B cell (primary cell): ENCODE measurements at regions not wholly inside any gene's neighbourhood (a gene's known extent, or its start where the extent isn't known, plus 50 kb on each side); places are given as distances from the start of the nearest gene placed in this dataset.

Experiments used
- ATAC-seq: fragments of 200-7000 bp; cut with Tn5 transposase; one replicate; pipeline ENCODE4 v1.10.0; 2021; ENCODE audit warnings: low read depth, mild to moderate bottlenecking, moderate number of reproducible peaks, moderate library complexity
- CTCF ChIA-PET: fragments of 350-600 bp; sonication (Branson Sonifier 250); formaldehyde crosslinking; loops from one replicate; lab custom pipeline; 2021; ENCODE audit warnings: antibody characterized with exemption, inconsistent platforms; lab: Charles Lee
- POLR2A ChIA-PET: fragments of 350-600 bp; sonication (Branson Sonifier 250); formaldehyde crosslinking; loops from one replicate; lab custom pipeline; 2021; ENCODE audit warnings: antibody characterized with exemption; lab: Charles Lee
- DNase-seq: peaks from one replicate; pipeline ENCODE4 v3.0.0; 2013
- H2AFZ ChIP-seq: 2 replicates; pipeline ENCODE4 v1.6.1; 2012; ENCODE audit warnings: mild to moderate bottlenecking, low read depth, low read length; ENCODE audit not compliant: insufficient read depth, poor library complexity, severe bottlenecking
- H3K27ac ChIP-seq, 2 donors: 1 replicate in 1 of 2; 2 replicates in 1 of 2; pipeline ENCODE4 v1.5.1; 2012 to 2013; ENCODE audit warnings: low read length in 2 of 2, mild to moderate bottlenecking in 2 of 2, moderate library complexity in 1 of 2
- H3K27me3 ChIP-seq, 4 experiments: fragments of 200-600 bp in 1 of 4; sonication (generic) in 1 of 4; replicated peaks in 1 of 4; 1 replicate in 2 of 4; 2 replicates in 2 of 4; pipeline versions ENCODE4 v1.6.1 to v1.7.0; 2013 to 2016; ENCODE audit warnings: low read length in 3 of 4, mild to moderate bottlenecking in 2 of 4, mixed read lengths in 1 of 4, moderate library complexity in 1 of 4; ENCODE audit not compliant: insufficient read depth in 4 of 4, control insufficient read depth in 3 of 4; ENCODE audit errors: control extremely low read depth in 1 of 4
- H3K36me3 ChIP-seq, 2 experiments: replicated peaks in 1 of 2; 1 replicate in 1 of 2; 2 replicates in 1 of 2; pipeline versions ENCODE4 v1.6.1 to v1.7.1; 2013; ENCODE audit warnings: low read length in 1 of 2; ENCODE audit not compliant: insufficient read depth in 2 of 2, control insufficient read depth in 1 of 2; ENCODE audit errors: control extremely low read depth in 1 of 2, extremely low read depth in 1 of 2
- H3K4me1 ChIP-seq, 2 donors: fragments of 200-600 bp in 1 of 2; sonication (generic) in 1 of 2; 1 replicate in 1 of 2; 2 replicates in 1 of 2; pipeline versions ENCODE4 v1.5.1 to v1.6.1; 2013 to 2017; ENCODE audit warnings: low read length in 2 of 2; ENCODE audit not compliant: control insufficient read depth in 2 of 2, insufficient read depth in 2 of 2
- H3K4me2 ChIP-seq: replicated peaks from 2 replicates; pipeline ENCODE3; 2012; ENCODE audit warnings: mild to moderate bottlenecking, low read depth, low read length; ENCODE audit not compliant: poor library complexity, severe bottlenecking
- H3K4me3 ChIP-seq, 5 experiments: fragments of 200-600 bp in 1 of 5; sonication (generic) in 1 of 5; 1 replicate in 3 of 5; 2 replicates in 2 of 5; pipeline versions ENCODE4 v1.5.1 to v1.7.0; 2011 to 2016; ENCODE audit warnings: low read length in 4 of 5, mild to moderate bottlenecking in 4 of 5, low read depth in 2 of 5, control low read depth in 1 of 5, moderate library complexity in 1 of 5; ENCODE audit not compliant: insufficient read depth in 1 of 5; ENCODE audit errors: control extremely low read depth in 1 of 5, extremely low read depth in 1 of 5
- H3K79me2 ChIP-seq: fragments of 200-600 bp; sonication (generic); one replicate; pipeline ENCODE4 v1.6.0; 2016; ENCODE audit warnings: low read length; ENCODE audit not compliant: control insufficient read depth, insufficient read depth
- H3K9ac ChIP-seq: fragments of 200-600 bp; sonication (generic); 2 replicates; pipeline ENCODE4 v1.6.1; 2017; ENCODE audit warnings: mild to moderate bottlenecking, low read length, moderate library complexity
- H3K9me3 ChIP-seq, 3 donors: one replicate each; pipeline versions ENCODE4 v1.6.1 to v1.7.1; 2013; ENCODE audit warnings: low read length in 2 of 3; ENCODE audit not compliant: control insufficient read depth in 2 of 3, insufficient read depth in 1 of 3; ENCODE audit errors: control extremely low read depth in 1 of 3
- H4K20me1 ChIP-seq: 2 replicates; pipeline ENCODE4 v1.6.0; 2012; ENCODE audit warnings: mild to moderate bottlenecking, low read length; ENCODE audit not compliant: insufficient read depth, control insufficient read depth, poor library complexity, severe bottlenecking
- H3K27ac Mint-ChIP-seq: one replicate; pipeline ENCODE4 v1.8.0; 2021; ENCODE audit warnings: mixed read lengths
- H3K27me3 Mint-ChIP-seq: one replicate; pipeline ENCODE4 v1.8.0; 2021; ENCODE audit warnings: mixed read lengths
- H3K4me1 Mint-ChIP-seq: one replicate; pipeline ENCODE4 v1.8.0; 2021; ENCODE audit warnings: mixed read lengths
- H3K4me3 Mint-ChIP-seq: one replicate; pipeline ENCODE4 v1.8.0; 2021; ENCODE audit warnings: mixed read lengths
- H3K9me3 Mint-ChIP-seq: one replicate; pipeline ENCODE4 v1.8.0; 2022; ENCODE audit warnings: mixed read lengths; ENCODE audit not compliant: insufficient read depth
- CTCF ChIP-seq: fragments of 200-600 bp; IDR thresholded peaks from one replicate; pipeline ENCODE4 v1.8.0; 2022; ENCODE audit warnings: antibody characterized with exemption, mild to moderate bottlenecking
- EZH2 ChIP-seq: IDR thresholded peaks from 2 replicates; pipeline ENCODE4 v1.6.1; 2012; ENCODE audit warnings: borderline replicate concordance, low read depth, mild to moderate bottlenecking, moderate library complexity, low read length; ENCODE audit not compliant: insufficient read depth, poor library complexity, severe bottlenecking
- WGBS: methylation state at CpG from one replicate; pipeline ENCODE4 v1.1.5; 2013; ENCODE audit warnings: missing lambda C conversion rate; ENCODE audit not compliant: insufficient coverage; 5-methylcytosine and 5-hydroxymethylcytosine counted together
- intact Hi-C: fragments of 100-400 bp; cut with micrococcal nuclease; formaldehyde crosslinking; loops from one replicate; pipeline ENCODE4 v1.10.0; 2022

- H3K4me3 Mint-ChIP-seq, result no peak overlapping the region
These were observed 627.0 kb upstream of the FBXO33 start for GRCh38 chr14:40058901-40059897.

More at GRCh38 chr14:40058901-40059897, 627.0 kb upstream of the FBXO33 start:
- TF ChIP-seq EZH2, result no peak
- no peak for TF ChIP-seq CTCF
- Histone ChIP-seq H3K4me3 (no peak overlapping the region), H3K4me2 (no peak overlapping the region), H3K9me3 (peaks cover 0 to 2% (median 0%) of the 10 kb centered on the region in 3 donors), H3K27ac (no peak overlapping the region), H4K20me1 (no peaks in the 10 kb centered on the region), H3K36me3 (no peaks in the 10 kb centered on the region), H3K4me1 (no peaks in the 10 kb centered on the region), H2AFZ (no peak overlapping the region), H3K79me2 (no peaks in the 10 kb centered on the region), H3K27me3 (no peaks in the 10 kb centered on the region), H3K9ac (no peak overlapping the region)
- ChIA-PET CTCF (no interaction called here), POLR2A (no interaction called here)
- Mint-ChIP-seq H3K27me3 (no peaks in the 10 kb centered on the region), H3K27ac (no peak overlapping the region), H3K9me3 (peaks cover 8% of the 10 kb centered on the region), H3K4me1 (no peaks in the 10 kb centered on the region)
- ATAC-seq (no peak), DNase-seq (no peak)
- 50% methylated on average over 1 of the region's 8 CpGs for WGBS
- intact Hi-C loops, result no loop called here
